Neural cell (in vitro differentiated cells): ENCODE measurements at regions not wholly inside any gene's neighbourhood (a gene's known extent, or its start where the extent isn't known, plus 50 kb on each side); places are given as distances from the start of the nearest gene placed in this dataset.

ENCODE experiments used
- H2AFZ ChIP-seq: fragments of 200-600, 300-800 bp; sonication (generic), shearing (Covaris generic); 2 replicates; pipeline ENCODE4 v1.6.0; 2014; ENCODE audit warnings: low read depth, mild to moderate bottlenecking, antibody characterized with exemption, low read length, moderate library complexity
- H3F3A ChIP-seq: fragments of 200-600 bp; shearing (Covaris generic); 2 replicates; pipeline ENCODE4 v1.6.1; 2016; ENCODE audit warnings: mild to moderate bottlenecking, moderate library complexity, mixed read lengths, antibody characterized with exemption, low read length; ENCODE audit not compliant: insufficient read depth, poor library complexity, severe bottlenecking
- H3K27ac ChIP-seq: fragments of 200-600, 300-800 bp; sonication (generic), shearing (Covaris generic); 2 replicates; pipeline ENCODE4 v1.5.1; 2014; ENCODE audit warnings: mild to moderate bottlenecking, low read length, moderate library complexity
- H3K27me3 ChIP-seq: fragments of 300-800, 200-600 bp; sonication (generic), shearing (Covaris generic); 2 replicates; pipeline ENCODE4 v1.6.0; 2014; ENCODE audit warnings: mild to moderate bottlenecking, low read depth, low read length, moderate library complexity; ENCODE audit not compliant: insufficient read depth
- H3K36me3 ChIP-seq: fragments of 300-800, 200-600 bp; sonication (generic), shearing (Covaris generic); 2 replicates; pipeline ENCODE4 v1.5.1; 2014; ENCODE audit warnings: mild to moderate bottlenecking, antibody characterized with exemption, low read length, moderate library complexity; ENCODE audit not compliant: insufficient read depth
- H3K4me2 ChIP-seq: fragments of 300-800, 200-600 bp; sonication (generic), shearing (Covaris generic); 2 replicates; pipeline ENCODE4 v1.6.0; 2014; ENCODE audit warnings: mild to moderate bottlenecking, low read length
- H3K4me3 ChIP-seq: fragments of 300-800, 200-600 bp; sonication (generic), shearing (Covaris generic); 2 replicates; pipeline ENCODE4 v1.5.1; 2014; ENCODE audit warnings: mild to moderate bottlenecking, low read length, moderate library complexity
- H3K79me2 ChIP-seq: fragments of 200-600 bp; shearing (Covaris generic); replicated peaks from 2 replicates; pipeline ENCODE4 v1.6.0; 2014; ENCODE audit warnings: mild to moderate bottlenecking, low read length, moderate library complexity; ENCODE audit not compliant: insufficient read depth
- H3K9ac ChIP-seq: fragments of 300-800, 200-600 bp; sonication (generic), shearing (Covaris generic); 2 replicates; pipeline ENCODE4 v1.6.1; 2016; ENCODE audit warnings: mild to moderate bottlenecking, low read length, mixed read lengths
- H3K9me2 ChIP-seq: fragments of 200-600 bp; shearing (Covaris generic); 2 replicates; pipeline ENCODE4 v1.6.1; 2016; ENCODE audit warnings: mild to moderate bottlenecking, low read length, mixed read lengths; ENCODE audit not compliant: insufficient read depth
- H3K9me3 ChIP-seq: fragments of 200-600, 300-800 bp; sonication (generic), shearing (Covaris generic); 2 replicates; pipeline ENCODE4 v1.6.1; 2016; ENCODE audit warnings: mild to moderate bottlenecking, mixed run types, low read length, moderate library complexity, mixed read lengths
- H4K20me1 ChIP-seq: fragments of 200-600 bp; shearing (Covaris generic); 2 replicates; pipeline ENCODE4 v1.6.1; 2016; ENCODE audit warnings: mild to moderate bottlenecking, mixed run types; ENCODE audit not compliant: insufficient read depth
- EP300 ChIP-seq: fragments of 450-650 bp; conservative IDR thresholded peaks from 2 replicates; pipeline ENCODE4 v1.6.1; 2014; ENCODE audit warnings: antibody characterized with exemption, mild to moderate bottlenecking, moderate library complexity; ENCODE audit not compliant: poor library complexity, severe bottlenecking
- EZH2 ChIP-seq: fragments of 200-600, 300-800 bp; shearing (Covaris generic), sonication (generic); IDR thresholded peaks from 2 replicates; pipeline ENCODE4 v1.6.1; 2014; ENCODE audit warnings: antibody characterized with exemption, low read length, borderline replicate concordance, mild to moderate bottlenecking; ENCODE audit not compliant: insufficient read depth, poor library complexity, severe bottlenecking
- POLR2AphosphoS5 ChIP-seq: IDR thresholded peaks from 2 replicates; pipeline ENCODE4 v1.6.1; 2012
- RAD21 ChIP-seq: fragments of 450-650 bp; conservative IDR thresholded peaks from 2 replicates; pipeline ENCODE4 v1.6.1; 2014; ENCODE audit warnings: antibody characterized with exemption, mild to moderate bottlenecking, moderate library complexity
- SMC3 ChIP-seq: fragments of 450-650 bp; conservative IDR thresholded peaks from 2 replicates; pipeline ENCODE4 v1.6.1; 2014; ENCODE audit warnings: antibody characterized with exemption, mild to moderate bottlenecking, moderate library complexity; ENCODE audit not compliant: poor library complexity
- TAF1 ChIP-seq: IDR thresholded peaks from 2 replicates; pipeline ENCODE4 v1.6.1; 2012; ENCODE audit warnings: low read depth
- TF ChIP-seq, protein P1 (sequence below): IDR thresholded peaks from 2 replicates; pipeline ENCODE4 v1.6.1; 2012; ENCODE audit warnings: borderline replicate concordance
- TF ChIP-seq, protein P2 (sequence below): fragments of 450-650 bp; IDR thresholded peaks from 2 replicates; pipeline ENCODE4 v1.5.1; 2014; ENCODE audit warnings: antibody characterized with exemption, mild to moderate bottlenecking, moderate library complexity; ENCODE audit not compliant: poor library complexity, severe bottlenecking

DNA sequence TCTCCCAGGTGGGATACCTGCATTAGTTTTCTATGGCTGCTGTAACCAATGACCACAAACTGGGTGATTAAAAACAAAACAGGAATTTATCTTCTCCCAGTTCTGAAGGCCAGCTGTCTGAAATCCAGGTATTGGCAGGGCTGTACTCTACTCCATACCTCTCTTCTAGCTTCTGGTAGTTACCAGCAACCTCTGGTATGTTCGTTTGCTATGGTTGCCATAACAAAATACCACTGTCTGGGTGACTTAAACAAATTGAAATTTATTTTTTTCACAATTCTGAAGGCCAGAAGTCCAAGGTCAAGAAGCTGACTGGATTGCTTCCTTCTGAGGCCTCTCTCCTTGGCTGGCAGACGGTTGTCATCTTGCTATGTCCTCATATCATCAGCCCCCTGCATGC is 642.1 kb upstream of the TENM3 start:
- TF ChIP-seq RAD21 (no peak), EZH2 (no peak), POLR2AphosphoS5 (no peak)
- TF ChIP-seq, protein P1, sequence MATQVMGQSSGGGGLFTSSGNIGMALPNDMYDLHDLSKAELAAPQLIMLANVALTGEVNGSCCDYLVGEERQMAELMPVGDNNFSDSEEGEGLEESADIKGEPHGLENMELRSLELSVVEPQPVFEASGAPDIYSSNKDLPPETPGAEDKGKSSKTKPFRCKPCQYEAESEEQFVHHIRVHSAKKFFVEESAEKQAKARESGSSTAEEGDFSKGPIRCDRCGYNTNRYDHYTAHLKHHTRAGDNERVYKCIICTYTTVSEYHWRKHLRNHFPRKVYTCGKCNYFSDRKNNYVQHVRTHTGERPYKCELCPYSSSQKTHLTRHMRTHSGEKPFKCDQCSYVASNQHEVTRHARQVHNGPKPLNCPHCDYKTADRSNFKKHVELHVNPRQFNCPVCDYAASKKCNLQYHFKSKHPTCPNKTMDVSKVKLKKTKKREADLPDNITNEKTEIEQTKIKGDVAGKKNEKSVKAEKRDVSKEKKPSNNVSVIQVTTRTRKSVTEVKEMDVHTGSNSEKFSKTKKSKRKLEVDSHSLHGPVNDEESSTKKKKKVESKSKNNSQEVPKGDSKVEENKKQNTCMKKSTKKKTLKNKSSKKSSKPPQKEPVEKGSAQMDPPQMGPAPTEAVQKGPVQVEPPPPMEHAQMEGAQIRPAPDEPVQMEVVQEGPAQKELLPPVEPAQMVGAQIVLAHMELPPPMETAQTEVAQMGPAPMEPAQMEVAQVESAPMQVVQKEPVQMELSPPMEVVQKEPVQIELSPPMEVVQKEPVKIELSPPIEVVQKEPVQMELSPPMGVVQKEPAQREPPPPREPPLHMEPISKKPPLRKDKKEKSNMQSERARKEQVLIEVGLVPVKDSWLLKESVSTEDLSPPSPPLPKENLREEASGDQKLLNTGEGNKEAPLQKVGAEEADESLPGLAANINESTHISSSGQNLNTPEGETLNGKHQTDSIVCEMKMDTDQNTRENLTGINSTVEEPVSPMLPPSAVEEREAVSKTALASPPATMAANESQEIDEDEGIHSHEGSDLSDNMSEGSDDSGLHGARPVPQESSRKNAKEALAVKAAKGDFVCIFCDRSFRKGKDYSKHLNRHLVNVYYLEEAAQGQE = no peak
- no peak overlapping the region for H3K4me2 ChIP-seq
- H3K9me3 ChIP-seq = no peaks in the 10 kb centered on the region
- no peaks in the 10 kb centered on the region for H3K27me3 ChIP-seq
- H3K79me2 ChIP-seq = no peaks in the 10 kb centered on the region
- no peak overlapping the region for H3K4me3 ChIP-seq
- H3K9ac ChIP-seq = no peak overlapping the region
- H3K27ac ChIP-seq = no peak overlapping the region
- H3F3A ChIP-seq = no peaks in the 10 kb centered on the region
- H4K20me1 ChIP-seq = no peaks in the 10 kb centered on the region
- H3K9me2 ChIP-seq = no peaks in the 10 kb centered on the region
- no peak overlapping the region for H2AFZ ChIP-seq
- no peaks in the 10 kb centered on the region for H3K36me3 ChIP-seq

DNA sequence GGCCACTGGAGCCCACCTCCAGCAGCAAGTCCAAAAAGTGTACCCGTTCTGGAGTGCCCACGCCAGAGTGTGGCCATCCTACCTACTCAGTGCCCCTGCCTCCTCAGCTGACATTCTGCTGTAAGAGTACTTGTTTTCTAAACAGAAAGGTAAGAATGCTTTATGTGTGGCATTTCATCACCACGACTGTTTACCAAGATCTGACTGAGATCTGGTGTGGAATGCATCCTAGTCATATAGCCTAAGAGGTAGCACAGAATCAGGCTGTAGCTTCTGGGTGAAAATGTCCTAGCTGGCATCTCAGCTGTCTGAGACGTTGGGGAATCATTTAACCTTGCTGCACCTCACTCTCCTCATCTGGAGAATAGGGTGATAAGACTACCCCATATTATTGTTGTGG is 638.7 kb upstream of the TENM3 start:
- Histone ChIP-seq H3K27me3 (no peaks in the 10 kb centered on the region), H3K36me3 (no peaks in the 10 kb centered on the region), H3K9me3 (no peaks in the 10 kb centered on the region), H3K4me2 (no peak overlapping the region), H3F3A (no peaks in the 10 kb centered on the region), H4K20me1 (no peaks in the 10 kb centered on the region), H3K79me2 (no peaks in the 10 kb centered on the region), H3K9me2 (no peaks in the 10 kb centered on the region), H3K4me3 (no peak overlapping the region), H3K27ac (no peak overlapping the region), H3K9ac (no peak overlapping the region), H2AFZ (no peak overlapping the region)
- TF ChIP-seq RAD21 (no peak), SMC3 (no peak)
- TF ChIP-seq, protein P2, sequence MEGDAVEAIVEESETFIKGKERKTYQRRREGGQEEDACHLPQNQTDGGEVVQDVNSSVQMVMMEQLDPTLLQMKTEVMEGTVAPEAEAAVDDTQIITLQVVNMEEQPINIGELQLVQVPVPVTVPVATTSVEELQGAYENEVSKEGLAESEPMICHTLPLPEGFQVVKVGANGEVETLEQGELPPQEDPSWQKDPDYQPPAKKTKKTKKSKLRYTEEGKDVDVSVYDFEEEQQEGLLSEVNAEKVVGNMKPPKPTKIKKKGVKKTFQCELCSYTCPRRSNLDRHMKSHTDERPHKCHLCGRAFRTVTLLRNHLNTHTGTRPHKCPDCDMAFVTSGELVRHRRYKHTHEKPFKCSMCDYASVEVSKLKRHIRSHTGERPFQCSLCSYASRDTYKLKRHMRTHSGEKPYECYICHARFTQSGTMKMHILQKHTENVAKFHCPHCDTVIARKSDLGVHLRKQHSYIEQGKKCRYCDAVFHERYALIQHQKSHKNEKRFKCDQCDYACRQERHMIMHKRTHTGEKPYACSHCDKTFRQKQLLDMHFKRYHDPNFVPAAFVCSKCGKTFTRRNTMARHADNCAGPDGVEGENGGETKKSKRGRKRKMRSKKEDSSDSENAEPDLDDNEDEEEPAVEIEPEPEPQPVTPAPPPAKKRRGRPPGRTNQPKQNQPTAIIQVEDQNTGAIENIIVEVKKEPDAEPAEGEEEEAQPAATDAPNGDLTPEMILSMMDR = no peak

DNA sequence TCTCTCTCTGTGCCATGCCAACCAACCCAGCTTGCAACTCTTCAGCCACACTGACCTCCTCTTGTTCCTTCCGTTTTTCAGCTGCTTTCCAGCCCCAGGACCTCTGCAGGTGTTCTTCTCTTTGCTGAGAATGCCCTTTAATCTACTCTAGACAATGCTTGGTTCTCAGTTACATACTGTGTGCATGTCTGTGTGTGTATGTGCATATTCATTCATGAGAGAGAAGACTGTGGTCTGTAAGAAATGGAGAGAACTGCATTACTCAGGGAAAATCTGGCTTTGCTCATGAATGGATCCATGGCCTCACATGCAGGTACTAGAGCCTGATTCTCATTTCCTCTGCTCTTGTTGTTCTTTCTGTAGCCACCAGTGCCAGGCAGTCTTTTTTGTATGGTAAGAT is 636.9 kb upstream of the TENM3 start:
- Histone ChIP-seq H3K9me3 (no peaks in the 10 kb centered on the region), H3K27ac (no peak overlapping the region), H4K20me1 (no peaks in the 10 kb centered on the region), H3K4me2 (no peak overlapping the region), H3K27me3 (no peaks in the 10 kb centered on the region), H3K36me3 (no peaks in the 10 kb centered on the region), H3K9ac (no peak overlapping the region), H3K4me3 (no peak overlapping the region), H3K79me2 (no peaks in the 10 kb centered on the region), H3K9me2 (no peaks in the 10 kb centered on the region), H3F3A (no peaks in the 10 kb centered on the region), H2AFZ (no peak overlapping the region)
- TF ChIP-seq TAF1 (no peak), EZH2 (no peak), SMC3 (no peak), EP300 (no peak), RAD21 (no peak)
- TF ChIP-seq, protein P1 = no peak
- TF ChIP-seq, protein P2 = no peak
